ENCODE measurements at regions not wholly inside any gene's neighbourhood (a gene's known extent, or its start where the extent isn't known, plus 50 kb on each side); places are given as distances from the start of the nearest gene placed in this dataset.

- Histone ChIP-seq H3K4ac (ENCODE audit: low read depth, low read length) (no peak overlapping the region), H3T11ph (ENCODE audit: low read length) (no peak overlapping the region), H3K27me3 (ENCODE audit: insufficient read depth, low read length) (no peaks in the 10 kb centered on the region), H2BK5ac (ENCODE audit: insufficient read length, low read length) (no peak overlapping the region), H3K9me3 (ENCODE audit: control insufficient read depth, low read depth, low read length) (no peaks in the 10 kb centered on the region), H3K23me2 (ENCODE audit: insufficient read length, low read depth, low read length, poor library complexity, severe bottlenecking) (no peaks in the 10 kb centered on the region), H4K91ac (ENCODE audit: insufficient read length, low read depth, low read length) (no peak overlapping the region), H2BK120ac (ENCODE audit: low read depth, low read length, poor library complexity, severe bottlenecking) (no peak overlapping the region), H3K4me2 (ENCODE audit: insufficient read depth, insufficient read length, low read length) (no peak overlapping the region), H3K79me1 (ENCODE audit: insufficient read depth, low read depth, low read length, poor library complexity, severe bottlenecking) (no peaks in the 10 kb centered on the region), H2AFZ (ENCODE audit: low read length) (no peak overlapping the region), H3K23ac (ENCODE audit: insufficient read length, low read depth, low read length) (no peak overlapping the region), H3K27ac (ENCODE audit: insufficient read length, low read depth, low read length) (no peak overlapping the region), H3K9ac (ENCODE audit: extremely low read depth, insufficient read length, low read length) (no peak overlapping the region), H3K56ac (ENCODE audit: insufficient read length, low read depth, low read length) (no peak overlapping the region), H3K14ac (ENCODE audit: insufficient read depth, low read length) (no peak overlapping the region), H2AK5ac (ENCODE audit: insufficient read length, low read length) (no peak overlapping the region), H4K8ac (replicated peaks; ENCODE audit: insufficient read length, low read depth, low read length) (no peak overlapping the region), H3K4me1 (ENCODE audit: insufficient read depth, low read length) (no peaks in the 10 kb centered on the region), H2BK20ac (ENCODE audit: low read depth, low read length, poor library complexity, severe bottlenecking) (no peak overlapping the region), H3K18ac (ENCODE audit: insufficient read length, low read depth, low read length) (no peak overlapping the region), H2BK15ac (ENCODE audit: low read depth, low read length) (no peak overlapping the region), H4K20me1 (ENCODE audit: control insufficient read depth, insufficient read depth, insufficient read length) (no peaks in the 10 kb centered on the region), H3K79me2 (ENCODE audit: insufficient read depth, low read length) (no peaks in the 10 kb centered on the region), H2BK12ac (ENCODE audit: insufficient read length, low read depth, low read length) (no peak overlapping the region), H4K5ac (ENCODE audit: insufficient read length, low read depth, low read length) (no peak overlapping the region)
- no CpG with 5 or more reads among the region's 2 CpGs for WGBS (ENCODE audit: extremely low coverage, insufficient read length, low lambda C conversion rate)
- peaks cover 10% of the 10 kb centered on the region in 2 experiments for H3K4me1 Mint-ChIP-seq
- no peaks in the 10 kb centered on the region for H3K27me3 Mint-ChIP-seq (ENCODE audit: low read depth)
- TF ChIP-seq CTCF (conservative IDR thresholded peaks at IDR 0.05), result no peak
- H3K9me3 Mint-ChIP-seq, result no peaks in the 10 kb centered on the region
- no peak overlapping the region for H3K4me3 Mint-ChIP-seq
- no peaks in the 10 kb centered on the region for H3K36me3 Mint-ChIP-seq (ENCODE audit: insufficient read depth in 1 of 3, low read depth in 3 of 3)
- no peak for DNase-seq
- H3K27ac Mint-ChIP-seq, result peak overlapping the region in 1 of 3 experiments; percentile 2; a peak in 1 of 7 replicates
Measured at GRCh38 chr7:28879105-28879504, 79.0 kb downstream of the TRIL start.
